HFF-Myc (cell line): ENCODE measurements at regions not wholly inside any gene's neighbourhood (a gene's known extent, or its start where the extent isn't known, plus 50 kb on each side); places are given as distances from the start of the nearest gene placed in this dataset.

Experiments used
- DNase-seq: peaks from one replicate; pipeline ENCODE4 v3.0.0-alpha.2; 2011; ENCODE audit warnings: low read depth; ENCODE audit errors: extremely low read depth
- H3K4me3 ChIP-seq: replicated peaks from 2 replicates; pipeline ENCODE4 v1.5.1; 2011; ENCODE audit warnings: low read depth, mild to moderate bottlenecking, control low read depth, low read length
- CTCF ChIP-seq: IDR thresholded peaks from 2 replicates; pipeline ENCODE4 v1.5.1; 2012; ENCODE audit warnings: mild to moderate bottlenecking, low read depth, low read length, control low read depth; ENCODE audit errors: missing control alignments

- no peak for TF ChIP-seq CTCF
- peak; percentile 53 for DNase-seq
- no peak overlapping the region for H3K4me3 ChIP-seq
These were observed 188.4 kb downstream of the ADAMTS15 start for GRCh38 chr11:130636722-130637464.

- H3K4me3 ChIP-seq = no peak overlapping the region
- DNase-seq = no peak
- TF ChIP-seq CTCF = no peak
These were observed 189.1 kb downstream of the ADAMTS15 start for GRCh38 chr11:130637566-130637965.

- no peak for TF ChIP-seq CTCF
- H3K4me3 ChIP-seq = no peak overlapping the region
- no peak for DNase-seq
These were observed 189.6 kb downstream of the ADAMTS15 start for GRCh38 chr11:130638033-130638432.

GRCh38 chr11:130638624-130639023 lies 190.2 kb downstream of the ADAMTS15 start:
- DNase-seq = no peak
- no peak overlapping the region for H3K4me3 ChIP-seq
- no peak for TF ChIP-seq CTCF

GRCh38 chr11:130639369-130639768 lies 190.9 kb downstream of the ADAMTS15 start:
- no peak for TF ChIP-seq CTCF
- DNase-seq = no peak

GRCh38 chr11:130640526-130640925 lies 192.1 kb downstream of the ADAMTS15 start:
- no peak for TF ChIP-seq CTCF
- DNase-seq = no peak
- no peak overlapping the region for H3K4me3 ChIP-seq

More at GRCh38 chr11:130639369-130639768, 190.9 kb downstream of the ADAMTS15 start:
- no peak overlapping the region for H3K4me3 ChIP-seq

GRCh38 chr11:130641876-130642275 lies 193.4 kb downstream of the ADAMTS15 start:
- no peak overlapping the region for H3K4me3 ChIP-seq
- TF ChIP-seq CTCF = no peak
- no peak for DNase-seq
